GM12875 (cell line): ENCODE measurements at regions not wholly inside any gene's neighbourhood (a gene's known extent, or its start where the extent isn't known, plus 50 kb on each side); places are given as distances from the start of the nearest gene placed in this dataset.

ENCODE experiments used
- H3K4me3 ChIP-seq: one replicate; pipeline ENCODE4 v1.5.1; 2011; ENCODE audit warnings: low read depth, low read length, control low read depth
- CTCF ChIP-seq: IDR thresholded peaks from 2 replicates; pipeline ENCODE4 v1.5.1; 2011; ENCODE audit warnings: low read depth, mild to moderate bottlenecking, control low read depth, inconsistent platforms, low read length, moderate library complexity, borderline replicate concordance; ENCODE audit not compliant: insufficient read depth

GRCh38 chr13:79735228-79735627 lies 254.3 kb downstream of the NDFIP2 start:
- H3K4me3 ChIP-seq = no peak overlapping the region
- TF ChIP-seq CTCF = no peak

GRCh38 chr13:79727086-79727485 lies 246.1 kb downstream of the NDFIP2 start:
- TF ChIP-seq CTCF = no peak
- H3K4me3 ChIP-seq = no peak overlapping the region

- no peak for TF ChIP-seq CTCF
- H3K4me3 ChIP-seq = no peak overlapping the region
These were observed 244.9 kb downstream of the NDFIP2 start for GRCh38 chr13:79725841-79726240.

GRCh38 chr13:79724348-79725103 lies 243.6 kb downstream of the NDFIP2 start:
- no peak for TF ChIP-seq CTCF
- no peak overlapping the region for H3K4me3 ChIP-seq

GRCh38 chr13:79723519-79724024 lies 242.6 kb downstream of the NDFIP2 start:
- no peak for TF ChIP-seq CTCF
- H3K4me3 ChIP-seq = no peak overlapping the region

GRCh38 chr13:79722885-79723445 lies 242.0 kb downstream of the NDFIP2 start:
- H3K4me3 ChIP-seq = no peak overlapping the region
- no peak for TF ChIP-seq CTCF

GRCh38 chr13:79716191-79716590 lies 235.2 kb downstream of the NDFIP2 start:
- TF ChIP-seq CTCF = no peak
- H3K4me3 ChIP-seq = no peak overlapping the region
